ENCODE measurements at regions not wholly inside any gene's neighbourhood (a gene's known extent, or its start where the extent isn't known, plus 50 kb on each side); places are given as distances from the start of the nearest gene placed in this dataset.

DNA sequence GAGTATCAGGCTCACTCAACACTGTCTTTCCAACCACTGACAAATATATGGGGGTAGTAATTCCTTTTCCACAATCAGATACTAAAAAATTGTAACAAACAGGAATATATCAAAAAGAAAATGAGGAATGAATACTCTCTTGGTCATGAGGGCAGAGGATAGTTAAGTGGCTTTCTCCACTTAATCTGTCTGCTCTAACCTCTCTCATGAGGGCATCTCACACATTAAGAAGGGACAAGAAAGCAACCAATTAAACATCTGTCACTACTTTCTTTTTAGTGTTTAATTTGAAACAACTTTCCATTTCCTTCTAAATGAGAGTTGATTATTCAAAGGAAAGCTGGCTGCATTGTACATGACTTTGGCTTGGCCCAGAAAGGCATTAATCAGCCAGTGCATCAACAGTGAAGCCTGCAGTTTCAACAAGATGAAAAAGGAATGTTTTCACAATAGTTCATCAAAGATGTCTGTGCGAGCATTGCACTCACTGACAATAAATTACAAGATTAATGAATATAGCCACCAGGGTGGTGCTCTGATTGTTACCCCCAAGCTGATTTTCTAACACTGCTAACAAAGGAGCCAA lies 142.0 kb downstream of the SEC23A start:
- TF ChIP-seq, protein P1, sequence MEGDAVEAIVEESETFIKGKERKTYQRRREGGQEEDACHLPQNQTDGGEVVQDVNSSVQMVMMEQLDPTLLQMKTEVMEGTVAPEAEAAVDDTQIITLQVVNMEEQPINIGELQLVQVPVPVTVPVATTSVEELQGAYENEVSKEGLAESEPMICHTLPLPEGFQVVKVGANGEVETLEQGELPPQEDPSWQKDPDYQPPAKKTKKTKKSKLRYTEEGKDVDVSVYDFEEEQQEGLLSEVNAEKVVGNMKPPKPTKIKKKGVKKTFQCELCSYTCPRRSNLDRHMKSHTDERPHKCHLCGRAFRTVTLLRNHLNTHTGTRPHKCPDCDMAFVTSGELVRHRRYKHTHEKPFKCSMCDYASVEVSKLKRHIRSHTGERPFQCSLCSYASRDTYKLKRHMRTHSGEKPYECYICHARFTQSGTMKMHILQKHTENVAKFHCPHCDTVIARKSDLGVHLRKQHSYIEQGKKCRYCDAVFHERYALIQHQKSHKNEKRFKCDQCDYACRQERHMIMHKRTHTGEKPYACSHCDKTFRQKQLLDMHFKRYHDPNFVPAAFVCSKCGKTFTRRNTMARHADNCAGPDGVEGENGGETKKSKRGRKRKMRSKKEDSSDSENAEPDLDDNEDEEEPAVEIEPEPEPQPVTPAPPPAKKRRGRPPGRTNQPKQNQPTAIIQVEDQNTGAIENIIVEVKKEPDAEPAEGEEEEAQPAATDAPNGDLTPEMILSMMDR (IDR thresholded peaks at IDR 0.05), result no peak
- no peak for TF ChIP-seq POLR2A (IDR thresholded peaks at IDR 0.05)

Data from gastroesophageal sphincter (tissue), 3 donors.